KMS-11 (cell line): ENCODE measurements at regions not wholly inside any gene's neighbourhood (a gene's known extent, or its start where the extent isn't known, plus 50 kb on each side); places are given as distances from the start of the nearest gene placed in this dataset.

ENCODE experiments used
- H2AFZ ChIP-seq: fragments of 200-600 bp; sonication (generic); 2 replicates; pipeline ENCODE4 v1.6.1; 2016; ENCODE audit warnings: antibody characterized with exemption, mixed run types, low read depth
- H3K27ac ChIP-seq: fragments of 200-600 bp; sonication (generic); 2 replicates; pipeline ENCODE4 v1.6.1; 2016; ENCODE audit warnings: mild to moderate bottlenecking, mixed run types
- H3K27me3 ChIP-seq: fragments of 200-600 bp; sonication (generic); 2 replicates; pipeline ENCODE4 v1.6.1; 2017; ENCODE audit warnings: mild to moderate bottlenecking, low read depth, mixed run types, moderate library complexity; ENCODE audit not compliant: insufficient read depth
- H3K36me3 ChIP-seq: fragments of 200-600 bp; sonication (generic); 2 replicates; pipeline ENCODE4 v1.6.1; 2017; ENCODE audit warnings: mild to moderate bottlenecking, mixed run types; ENCODE audit not compliant: insufficient read depth
- H3K4me1 ChIP-seq: fragments of 200-600 bp; sonication (generic); 2 replicates; pipeline ENCODE4 v1.6.1; 2016; ENCODE audit warnings: mild to moderate bottlenecking, low read depth, mixed run types; ENCODE audit not compliant: poor library complexity, severe bottlenecking
- H3K4me2 ChIP-seq: fragments of 200-600 bp; sonication (generic); 2 replicates; pipeline ENCODE4 v1.7.0; 2016; ENCODE audit warnings: mild to moderate bottlenecking, mixed run types
- H3K4me3 ChIP-seq: fragments of 200-600 bp; sonication (generic); IDR thresholded peaks from 2 replicates; pipeline ENCODE4 v1.6.1; 2017; ENCODE audit warnings: low read depth, low read length, mixed read lengths; ENCODE audit not compliant: insufficient read depth
- H3K79me2 ChIP-seq: fragments of 200-600 bp; sonication (generic); 2 replicates; pipeline ENCODE4 v1.6.1; 2016; ENCODE audit warnings: low read depth, mixed run types; ENCODE audit not compliant: insufficient read depth
- H3K9ac ChIP-seq: fragments of 200-600 bp; sonication (generic); 2 replicates; pipeline ENCODE4 v1.6.1; 2016; ENCODE audit warnings: mild to moderate bottlenecking, mixed run types
- H4K20me1 ChIP-seq: fragments of 200-600 bp; sonication (generic); 2 replicates; pipeline ENCODE4 v1.6.1; 2016; ENCODE audit warnings: mild to moderate bottlenecking, mixed run types; ENCODE audit not compliant: insufficient read depth
- TF ChIP-seq, protein P1 (sequence below): fragments of 200-600 bp; sonication (generic); conservative IDR thresholded peaks from 2 replicates; pipeline ENCODE4 v1.6.1; 2017; ENCODE audit warnings: low read depth, mild to moderate bottlenecking, antibody characterized with exemption, low read length, moderate library complexity, mixed read lengths

DNA sequence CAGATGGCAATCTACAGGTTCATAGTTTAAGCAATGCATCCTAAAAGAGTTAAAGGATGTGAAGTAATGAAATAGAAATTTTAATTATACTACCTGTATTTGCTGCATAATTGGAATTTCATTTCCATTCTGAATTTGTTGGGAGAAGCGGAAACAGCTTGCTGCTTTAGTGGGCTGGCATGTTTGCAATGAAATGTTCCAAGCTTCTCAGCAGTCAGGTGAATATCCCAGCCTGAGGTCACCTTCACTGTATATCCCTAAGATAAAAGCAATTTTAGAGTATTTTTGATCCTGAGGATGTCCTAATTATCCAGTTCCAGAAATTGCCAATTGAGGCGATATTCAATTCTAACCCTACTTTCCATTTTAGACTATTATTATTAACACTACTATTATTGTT, 136.1 kb upstream of the ARSJ start:
- TF ChIP-seq, protein P1, sequence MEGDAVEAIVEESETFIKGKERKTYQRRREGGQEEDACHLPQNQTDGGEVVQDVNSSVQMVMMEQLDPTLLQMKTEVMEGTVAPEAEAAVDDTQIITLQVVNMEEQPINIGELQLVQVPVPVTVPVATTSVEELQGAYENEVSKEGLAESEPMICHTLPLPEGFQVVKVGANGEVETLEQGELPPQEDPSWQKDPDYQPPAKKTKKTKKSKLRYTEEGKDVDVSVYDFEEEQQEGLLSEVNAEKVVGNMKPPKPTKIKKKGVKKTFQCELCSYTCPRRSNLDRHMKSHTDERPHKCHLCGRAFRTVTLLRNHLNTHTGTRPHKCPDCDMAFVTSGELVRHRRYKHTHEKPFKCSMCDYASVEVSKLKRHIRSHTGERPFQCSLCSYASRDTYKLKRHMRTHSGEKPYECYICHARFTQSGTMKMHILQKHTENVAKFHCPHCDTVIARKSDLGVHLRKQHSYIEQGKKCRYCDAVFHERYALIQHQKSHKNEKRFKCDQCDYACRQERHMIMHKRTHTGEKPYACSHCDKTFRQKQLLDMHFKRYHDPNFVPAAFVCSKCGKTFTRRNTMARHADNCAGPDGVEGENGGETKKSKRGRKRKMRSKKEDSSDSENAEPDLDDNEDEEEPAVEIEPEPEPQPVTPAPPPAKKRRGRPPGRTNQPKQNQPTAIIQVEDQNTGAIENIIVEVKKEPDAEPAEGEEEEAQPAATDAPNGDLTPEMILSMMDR, result no peak

DNA sequence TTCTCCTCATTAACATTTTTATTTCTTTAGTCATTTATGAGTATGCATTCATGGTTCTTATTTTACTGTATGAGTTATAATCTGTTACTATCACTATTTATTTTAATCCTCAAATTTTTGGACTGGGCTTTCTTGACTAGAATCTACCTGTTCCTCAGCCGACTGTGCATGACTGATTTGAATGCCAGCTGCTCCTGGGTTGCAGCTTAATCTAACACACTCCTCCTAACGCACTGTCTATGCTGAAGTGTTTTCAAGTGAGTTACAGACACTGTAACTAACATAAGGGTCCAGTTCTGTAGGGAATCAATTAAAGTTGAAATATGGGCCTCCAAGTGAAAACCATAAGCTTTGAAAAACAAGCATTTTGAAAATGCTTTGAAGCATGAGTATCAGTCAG, 137.4 kb upstream of the ARSJ start:
- no peaks in the 10 kb centered on the region for H4K20me1 ChIP-seq
- H3K27ac ChIP-seq, result no peak overlapping the region
- no peaks in the 10 kb centered on the region for H3K4me1 ChIP-seq
- H3K27me3 ChIP-seq, result no peaks in the 10 kb centered on the region
- TF ChIP-seq, protein P1, result no peak
- H3K9ac ChIP-seq, result no peak overlapping the region
- no peaks in the 10 kb centered on the region for H3K36me3 ChIP-seq
- no peaks in the 10 kb centered on the region for H3K79me2 ChIP-seq
- no peak overlapping the region for H3K4me3 ChIP-seq
- H3K4me2 ChIP-seq, result no peak overlapping the region
- H2AFZ ChIP-seq, result no peak overlapping the region

More for the DNA sequence above, 136.1 kb upstream of the ARSJ start:
- Histone ChIP-seq H4K20me1 (no peaks in the 10 kb centered on the region), H3K9ac (no peak overlapping the region), H3K4me3 (no peak overlapping the region), H3K27ac (no peak overlapping the region), H3K36me3 (no peaks in the 10 kb centered on the region), H3K4me2 (no peak overlapping the region), H2AFZ (no peak overlapping the region), H3K27me3 (no peaks in the 10 kb centered on the region), H3K79me2 (no peaks in the 10 kb centered on the region), H3K4me1 (no peaks in the 10 kb centered on the region)

DNA sequence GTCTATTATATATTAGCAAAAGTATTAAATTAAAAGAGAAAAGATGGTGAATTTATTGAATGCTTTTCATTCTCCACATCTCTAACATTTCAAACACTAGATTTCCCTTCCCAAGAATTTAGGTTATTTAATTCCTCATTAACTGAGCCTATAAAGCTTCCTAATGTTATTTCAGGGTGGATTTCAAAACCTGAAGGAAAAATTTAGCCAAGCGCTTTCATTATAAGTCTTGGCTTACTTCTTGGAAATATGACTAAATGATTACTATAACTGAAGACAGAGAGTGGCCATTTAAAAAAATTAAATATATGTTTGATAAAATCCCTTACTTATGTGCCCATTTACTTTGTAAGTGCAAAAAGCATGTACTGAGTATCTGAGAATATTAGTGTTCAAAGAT, 141.8 kb upstream of the ARSJ start:
- Histone ChIP-seq H3K79me2 (no peaks in the 10 kb centered on the region), H4K20me1 (no peaks in the 10 kb centered on the region), H3K27ac (no peak overlapping the region), H3K4me3 (no peak overlapping the region), H3K4me1 (no peaks in the 10 kb centered on the region), H3K27me3 (no peaks in the 10 kb centered on the region), H3K9ac (no peak overlapping the region), H3K4me2 (no peak overlapping the region), H2AFZ (no peak overlapping the region), H3K36me3 (no peaks in the 10 kb centered on the region)
- TF ChIP-seq, protein P1, result no peak

DNA sequence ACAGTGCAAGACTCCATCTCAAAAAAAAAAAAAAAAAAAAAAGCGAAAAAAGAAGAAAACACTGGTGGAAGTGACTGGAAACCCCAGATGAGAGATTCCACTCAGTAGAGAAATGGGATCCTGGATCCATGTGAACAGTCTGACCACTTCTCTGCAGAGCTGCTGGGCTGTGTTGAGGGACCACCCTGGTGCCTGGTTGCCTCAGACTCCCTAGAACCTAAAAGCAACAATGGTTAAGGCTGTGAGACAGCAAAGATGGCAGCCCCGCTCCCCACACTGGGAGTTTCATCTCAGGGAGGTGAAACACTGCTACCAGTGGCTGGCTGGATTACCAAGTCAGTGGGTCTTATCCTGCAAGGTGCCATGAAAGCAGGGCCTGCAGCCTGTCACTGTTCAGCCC, 152.8 kb upstream of the ARSJ start:
- Histone ChIP-seq H3K36me3 (no peaks in the 10 kb centered on the region), H3K27me3 (no peaks in the 10 kb centered on the region), H4K20me1 (no peaks in the 10 kb centered on the region), H3K4me3 (no peak overlapping the region), H3K4me2 (no peak overlapping the region), H3K9ac (no peak overlapping the region), H3K27ac (no peak overlapping the region), H3K4me1 (no peaks in the 10 kb centered on the region), H3K79me2 (no peaks in the 10 kb centered on the region), H2AFZ (no peak overlapping the region)
- TF ChIP-seq, protein P1, result no peak
